ENCODE measurements at regions not wholly inside any gene's neighbourhood (a gene's known extent, or its start where the extent isn't known, plus 50 kb on each side); places are given as distances from the start of the nearest gene placed in this dataset.
"Not testable (repeated sequence)": the region's sequence is repeated elsewhere in the genome, so short reads cannot be mapped to it uniquely, and the experiment has no call there.

GRCh38 chr2:132220589-132220988, 58.8 kb upstream of the ANKRD30BL start:
- DNase-seq, result not testable (repeated sequence)

DNA sequence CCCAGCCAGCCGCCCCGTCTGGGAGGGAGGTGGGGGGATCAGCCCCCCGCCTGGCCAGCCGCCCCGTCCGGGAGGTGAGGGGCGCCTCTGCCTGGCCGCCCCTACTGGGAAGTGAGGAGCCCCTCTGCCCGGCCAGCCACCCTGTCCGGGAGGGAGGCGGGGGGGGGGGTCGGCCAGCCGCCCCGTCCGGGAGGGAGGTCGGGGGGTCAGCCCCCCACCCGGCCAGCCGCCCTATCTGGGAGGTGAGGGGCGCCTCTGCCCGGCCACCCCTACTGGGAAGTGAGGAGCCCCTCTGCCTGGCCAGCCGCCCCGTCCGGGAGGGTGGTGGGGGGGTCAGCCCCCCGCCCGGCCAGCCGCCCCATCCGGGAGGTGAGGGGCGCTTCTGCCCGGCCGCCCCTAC, 60.1 kb upstream of the ANKRD30BL start:
- DNase-seq, result not testable (repeated sequence)

GRCh38 chr2:132252191-132252893, 90.6 kb upstream of the ANKRD30BL start:
- no peak for DNase-seq

DNA sequence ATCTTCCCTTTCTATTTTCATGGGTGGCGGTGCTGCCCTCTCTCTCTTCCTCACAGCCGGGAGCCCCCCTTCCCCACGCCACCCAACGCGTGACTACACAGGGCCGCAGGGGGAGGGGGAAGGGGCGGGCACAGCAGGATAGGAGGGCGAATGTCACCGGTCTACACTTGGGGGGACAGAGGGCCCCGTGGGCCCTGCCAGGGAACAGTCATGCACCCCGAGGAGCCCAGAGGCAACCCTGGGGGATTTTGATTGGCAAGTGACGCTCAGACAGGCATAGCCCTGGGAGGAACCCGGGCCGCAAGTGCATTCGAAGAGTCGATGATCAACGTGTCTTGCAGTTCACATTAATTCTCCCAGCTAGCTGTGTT, 91.1 kb upstream of the ANKRD30BL start:
- no peak for DNase-seq

DNA sequence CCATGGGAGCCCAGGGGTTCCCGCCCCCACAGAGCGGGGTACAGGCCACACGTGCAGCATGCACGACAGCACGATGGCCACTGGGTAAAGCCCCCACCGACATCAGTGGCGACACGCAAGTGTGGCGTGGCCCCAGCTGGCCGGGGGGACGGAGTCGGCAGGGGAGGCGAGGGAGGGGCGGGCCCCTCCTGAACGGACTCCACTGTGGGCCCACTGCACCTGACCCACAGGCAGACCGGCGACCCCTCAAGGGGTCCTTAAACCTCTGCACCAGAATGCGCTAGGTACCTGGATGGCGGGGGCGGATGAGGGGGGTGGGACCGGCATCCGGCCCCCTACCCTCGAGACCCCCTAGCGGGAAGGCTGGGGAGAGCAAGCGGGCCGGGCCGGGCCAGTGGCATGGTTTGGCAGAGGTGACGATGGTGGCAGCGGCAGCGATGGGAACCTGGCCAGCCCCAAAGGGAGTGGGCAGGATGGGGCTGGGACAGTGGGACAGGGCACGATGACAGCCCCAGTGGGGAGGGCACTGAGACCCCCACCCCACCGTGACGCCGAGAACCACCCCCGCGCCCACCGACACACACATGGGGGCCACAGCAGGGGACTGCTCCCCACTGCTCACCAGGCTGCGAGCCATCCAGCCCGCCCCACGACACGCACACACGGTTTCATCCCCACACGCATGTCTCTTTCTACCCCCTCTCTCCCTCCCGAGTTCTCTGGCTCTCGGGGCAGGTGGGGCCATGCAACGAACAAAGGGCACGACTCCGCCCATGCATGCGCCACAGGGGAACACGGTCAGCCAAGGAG, 91.9 kb upstream of the ANKRD30BL start:
- no peak for DNase-seq

DNA sequence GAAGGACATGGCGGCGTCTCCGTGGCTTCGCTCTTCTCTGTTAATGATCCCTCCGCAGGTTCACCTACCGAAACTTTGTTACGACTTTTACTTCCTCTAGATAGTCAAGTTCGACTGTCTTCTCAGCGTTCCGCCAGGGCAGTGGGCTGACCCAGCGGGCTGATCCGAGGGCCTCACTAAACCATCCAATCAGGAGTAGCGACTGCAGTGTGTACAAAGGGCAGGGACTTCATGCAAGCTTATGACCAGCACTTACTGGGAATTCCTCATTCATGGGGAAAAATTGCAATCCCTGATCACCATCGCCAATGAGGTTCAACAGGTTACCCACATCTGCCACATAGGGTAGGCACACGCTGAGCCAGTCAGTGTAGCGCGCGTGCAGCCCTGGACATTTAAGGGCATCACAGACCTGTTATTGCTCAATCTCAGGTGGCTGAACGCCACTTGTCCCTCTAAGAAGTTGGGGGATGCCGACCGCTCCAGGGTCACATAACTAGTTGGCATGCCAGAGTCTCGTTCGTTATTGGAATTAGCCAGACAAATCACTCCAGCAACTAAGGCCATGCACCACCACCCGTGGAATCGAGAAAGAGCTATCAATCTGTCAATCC, 92.7 kb upstream of the ANKRD30BL start:
- not testable (repeated sequence) for DNase-seq

GRCh38 chr2:132255714-132256113, 94.0 kb upstream of the ANKRD30BL start:
- no peak for DNase-seq

- no peak for DNase-seq
These were observed 94.6 kb upstream of the ANKRD30BL start for GRCh38 chr2:132256251-132256902.

GRCh38 chr2:132256903-132257300, 95.2 kb upstream of the ANKRD30BL start:
- not testable (repeated sequence) for DNase-seq

- not testable (repeated sequence) for DNase-seq
These were observed 95.8 kb upstream of the ANKRD30BL start for GRCh38 chr2:132257301-132258171.

DNA sequence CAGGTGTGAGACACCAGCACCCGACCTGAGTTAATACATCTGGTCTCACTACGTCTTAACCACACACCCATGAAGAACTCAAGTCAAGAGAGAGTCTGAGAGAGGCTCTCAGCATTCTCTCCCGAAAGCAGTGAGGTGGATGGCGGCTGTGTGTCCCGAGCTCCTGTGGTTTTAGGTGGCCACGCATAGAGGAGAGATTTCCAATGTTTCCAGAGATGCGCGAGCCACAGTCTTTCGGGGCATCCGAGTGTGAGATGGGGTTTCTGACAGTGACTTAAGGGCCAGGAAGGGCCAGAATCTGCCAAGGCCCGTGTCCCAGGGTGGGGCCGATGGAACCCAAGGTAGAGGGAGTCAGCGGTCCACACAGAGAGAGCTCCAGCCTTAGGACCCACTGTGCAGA, 97.5 kb upstream of the ANKRD30BL start:
- not testable (repeated sequence) for DNase-seq

- DNase-seq, result not testable (repeated sequence)
These were observed 103.8 kb upstream of the ANKRD30BL start for GRCh38 chr2:132265595-132265994.

DNA sequence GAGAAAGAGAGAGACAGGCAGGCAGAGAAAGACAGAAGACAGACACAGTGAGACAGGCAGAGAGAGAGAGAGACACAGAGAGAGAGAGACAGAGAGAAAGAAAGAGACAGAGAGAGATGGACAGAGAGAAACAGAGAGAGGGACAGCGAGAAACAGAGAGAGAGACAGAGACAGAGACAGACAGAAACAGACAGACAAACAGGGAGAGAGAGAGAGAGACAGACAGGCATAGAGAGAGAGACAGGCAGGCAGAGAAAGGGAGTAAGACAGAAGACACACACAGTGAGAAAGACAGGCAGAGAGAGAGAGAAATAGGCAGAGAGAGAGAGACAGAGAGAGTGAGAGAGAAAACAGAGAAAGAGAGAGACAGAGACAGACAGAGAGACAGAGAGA, 105.3 kb upstream of the ANKRD30BL start:
- DNase-seq, result no peak

DNA sequence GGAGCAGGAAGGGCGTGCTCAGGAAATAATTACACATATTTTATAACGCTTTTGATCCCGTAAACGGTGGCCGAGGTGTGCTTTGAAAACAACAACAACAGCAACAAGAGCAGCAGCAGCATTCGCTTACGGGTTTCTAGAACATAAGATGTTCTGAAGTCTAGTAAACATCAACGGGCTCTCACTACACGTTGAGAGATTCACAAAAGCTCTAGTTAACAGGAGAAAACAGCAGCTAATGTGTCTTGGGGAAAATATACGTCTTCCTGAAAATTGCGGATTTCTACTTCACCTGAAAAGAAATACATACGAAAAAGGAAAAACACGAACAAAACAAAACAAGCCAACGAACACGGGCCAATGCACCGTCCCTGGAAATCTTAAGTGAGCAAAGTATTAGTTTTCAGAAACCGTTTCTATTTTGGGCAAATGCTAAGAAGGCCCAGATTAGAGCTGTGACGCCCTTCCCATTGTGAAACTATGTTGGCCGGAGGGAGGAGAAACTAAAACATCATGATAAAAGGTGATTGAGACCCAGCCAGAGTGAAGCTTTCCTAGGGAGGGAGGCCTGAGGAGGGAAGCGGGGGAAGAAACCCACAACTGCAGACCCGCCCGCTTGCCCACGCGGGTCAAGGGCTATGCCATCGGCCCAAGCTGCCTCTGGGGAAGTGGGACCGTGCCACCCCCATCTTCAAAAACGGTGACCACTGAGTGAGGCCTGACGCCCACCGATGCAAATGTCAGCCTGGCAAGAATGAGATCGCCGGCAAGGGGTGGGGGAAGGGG, 105.9 kb upstream of the ANKRD30BL start:
- DNase-seq, result not testable (repeated sequence)

DNA sequence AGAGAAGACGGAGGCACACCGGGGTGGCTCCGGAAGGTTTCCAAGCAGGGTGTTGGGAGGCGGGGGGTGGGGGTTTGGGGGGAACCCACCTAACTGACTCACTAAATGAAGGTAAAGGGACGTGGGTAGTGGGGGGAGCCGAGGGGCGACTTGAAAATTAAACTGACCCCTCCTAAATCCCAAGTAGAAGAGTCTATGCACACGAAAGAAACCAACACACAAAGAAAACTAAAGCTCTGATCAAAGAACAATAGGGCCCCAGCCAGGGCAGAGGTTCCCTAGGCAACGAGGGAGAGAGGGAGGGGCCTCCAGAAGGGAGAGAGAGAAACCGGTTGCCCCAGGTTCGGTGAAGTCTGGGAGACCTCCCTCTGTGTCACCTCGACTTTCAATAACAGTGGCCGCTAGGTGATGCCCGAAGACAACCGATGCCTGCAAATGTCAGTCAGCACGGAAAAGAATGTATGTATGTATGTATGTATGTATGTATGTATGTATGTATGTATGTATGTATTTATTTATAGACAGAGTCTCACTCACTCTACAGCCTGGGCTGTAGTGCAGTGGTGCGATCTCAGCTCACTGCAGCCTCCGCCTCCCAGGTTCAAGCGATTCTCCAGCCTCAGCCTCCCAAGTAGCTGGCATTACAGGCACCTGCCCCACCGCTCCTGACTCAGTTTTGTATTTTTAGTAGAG, 106.7 kb upstream of the ANKRD30BL start:
- not testable (repeated sequence) for DNase-seq

GRCh38 chr2:132268977-132269523, 107.3 kb upstream of the ANKRD30BL start:
- DNase-seq, result no peak

DNA sequence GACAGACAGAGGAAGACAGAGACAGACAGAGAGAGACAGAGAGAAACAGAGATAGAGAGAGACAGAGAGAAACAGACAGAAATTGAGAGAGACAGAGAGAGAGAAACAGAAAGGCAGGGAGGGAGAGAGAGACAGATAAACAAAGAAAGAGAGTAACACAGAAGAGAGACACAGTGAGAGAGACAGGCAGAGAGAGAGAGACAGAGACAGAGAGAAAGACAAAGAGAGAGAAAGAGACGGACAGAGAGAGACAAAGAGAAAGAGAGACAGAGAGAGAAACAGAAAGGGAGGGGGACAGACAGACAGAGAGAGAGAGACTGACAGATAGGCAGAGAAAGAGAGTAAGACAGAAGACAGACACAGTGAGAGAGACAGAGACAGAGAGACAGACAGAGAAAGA, 108.5 kb upstream of the ANKRD30BL start:
- no peak for DNase-seq

GRCh38 chr2:132270981-132271546, 109.3 kb upstream of the ANKRD30BL start:
- no peak for DNase-seq

DNA sequence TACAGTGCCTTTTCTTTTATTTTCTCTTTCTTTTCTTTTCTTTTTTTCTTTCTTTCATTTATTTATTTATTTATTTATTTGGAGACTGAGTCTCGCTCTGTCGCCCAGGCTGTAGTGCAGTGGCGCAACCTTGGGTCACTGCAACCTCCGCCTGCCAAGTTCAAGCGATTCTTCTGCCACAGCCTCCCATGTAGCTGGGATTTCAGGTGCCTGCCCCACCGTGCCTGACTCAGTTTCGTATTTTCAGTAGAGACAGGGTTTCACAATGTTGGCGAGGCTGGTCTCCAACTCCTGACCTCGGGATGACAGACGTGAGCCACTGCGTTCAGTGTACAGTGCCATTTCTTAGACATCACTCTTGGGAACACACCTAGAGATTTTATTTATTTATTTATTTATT, 110.0 kb upstream of the ANKRD30BL start:
- not testable (repeated sequence) for DNase-seq

- DNase-seq, result no peak
These were observed 111.0 kb upstream of the ANKRD30BL start for GRCh38 chr2:132272713-132273112.

All from hindlimb muscle (tissue), 1 donor.